ENCODE measurements at regions not wholly inside any gene's neighbourhood (a gene's known extent, or its start where the extent isn't known, plus 50 kb on each side); places are given as distances from the start of the nearest gene placed in this dataset.

- Histone ChIP-seq H3K4me3 (no peak overlapping the region), H3K27me3 (no peaks in the 10 kb centered on the region), H3K4me1 (ENCODE audit: insufficient read depth) (no peaks in the 10 kb centered on the region), H3K27ac (no peak overlapping the region), H3K36me3 (no peaks in the 10 kb centered on the region), H3K9me3 (no peaks in the 10 kb centered on the region)
- WGBS, 3 donors, result 61 to 82% (median 64%) methylated on average over 2 of the region's 2 CpGs
- no peak for DNase-seq
- intact Hi-C loops (cut with DNase I), result no loop called here
- TF ChIP-seq POLR2A (IDR thresholded peaks at IDR 0.05), result no peak
- TF ChIP-seq EP300 (IDR thresholded peaks at IDR 0.05), result no peak
- TF ChIP-seq, protein P1, sequence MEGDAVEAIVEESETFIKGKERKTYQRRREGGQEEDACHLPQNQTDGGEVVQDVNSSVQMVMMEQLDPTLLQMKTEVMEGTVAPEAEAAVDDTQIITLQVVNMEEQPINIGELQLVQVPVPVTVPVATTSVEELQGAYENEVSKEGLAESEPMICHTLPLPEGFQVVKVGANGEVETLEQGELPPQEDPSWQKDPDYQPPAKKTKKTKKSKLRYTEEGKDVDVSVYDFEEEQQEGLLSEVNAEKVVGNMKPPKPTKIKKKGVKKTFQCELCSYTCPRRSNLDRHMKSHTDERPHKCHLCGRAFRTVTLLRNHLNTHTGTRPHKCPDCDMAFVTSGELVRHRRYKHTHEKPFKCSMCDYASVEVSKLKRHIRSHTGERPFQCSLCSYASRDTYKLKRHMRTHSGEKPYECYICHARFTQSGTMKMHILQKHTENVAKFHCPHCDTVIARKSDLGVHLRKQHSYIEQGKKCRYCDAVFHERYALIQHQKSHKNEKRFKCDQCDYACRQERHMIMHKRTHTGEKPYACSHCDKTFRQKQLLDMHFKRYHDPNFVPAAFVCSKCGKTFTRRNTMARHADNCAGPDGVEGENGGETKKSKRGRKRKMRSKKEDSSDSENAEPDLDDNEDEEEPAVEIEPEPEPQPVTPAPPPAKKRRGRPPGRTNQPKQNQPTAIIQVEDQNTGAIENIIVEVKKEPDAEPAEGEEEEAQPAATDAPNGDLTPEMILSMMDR (IDR thresholded peaks at IDR 0.05), result no peak
Observed at GRCh38 chr1:163509114-163509513, 187.4 kb downstream of the NUF2 start.

DNA sequence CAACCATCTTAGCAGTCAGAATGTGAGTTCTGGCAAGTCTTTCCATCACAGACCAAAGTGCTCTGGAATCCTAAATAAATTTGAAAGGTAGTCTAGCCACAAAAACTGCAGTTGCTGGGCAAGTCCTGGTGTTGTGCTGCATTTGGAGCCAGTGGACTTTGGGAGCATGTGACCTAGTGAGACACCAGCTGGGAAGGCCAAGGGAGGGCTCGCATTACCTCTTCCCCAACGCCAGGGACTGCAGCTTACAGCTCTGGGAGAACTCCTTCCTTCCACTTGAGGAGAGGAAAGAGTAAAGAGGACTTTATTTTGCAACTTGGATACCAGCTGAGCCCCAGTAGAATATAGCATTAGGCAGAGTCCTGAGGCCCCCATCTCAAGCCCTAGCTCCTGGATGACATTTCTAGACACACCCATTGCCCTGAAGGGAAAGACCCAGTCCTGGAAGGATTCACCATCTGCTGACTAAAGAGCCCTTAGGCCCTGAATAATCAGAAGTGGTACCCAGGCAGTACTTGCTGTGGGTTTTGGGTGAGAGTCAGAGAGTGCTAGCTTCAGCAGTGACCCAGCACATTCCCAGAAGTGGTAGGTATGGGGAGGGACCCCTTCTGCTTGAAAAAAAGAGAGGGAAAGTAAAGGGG, 190.7 kb downstream of the NUF2 start:
- intact Hi-C loops (cut with DNase I), result no loop called here
- TF ChIP-seq EP300 (IDR thresholded peaks at IDR 0.05), result no peak
- TF ChIP-seq, protein P1 (IDR thresholded peaks at IDR 0.05), result no peak
- no peak for TF ChIP-seq POLR2A (IDR thresholded peaks at IDR 0.05)
- H3K27me3 ChIP-seq, result no peaks in the 10 kb centered on the region
- H3K27ac ChIP-seq, result no peak overlapping the region
- DNase-seq, result no peak
- WGBS, 3 donors, result 56 to 70% (median 56%) methylated on average over 2 of the region's 2 CpGs
- no peak overlapping the region for H3K4me3 ChIP-seq
- H3K4me1 ChIP-seq (ENCODE audit: insufficient read depth), result no peaks in the 10 kb centered on the region
- H3K36me3 ChIP-seq, result no peaks in the 10 kb centered on the region
- no peaks in the 10 kb centered on the region for H3K9me3 ChIP-seq

- Histone ChIP-seq H3K4me1 (ENCODE audit: insufficient read depth) (no peaks in the 10 kb centered on the region), H3K36me3 (no peaks in the 10 kb centered on the region), H3K9me3 (no peaks in the 10 kb centered on the region), H3K27ac (no peak overlapping the region), H3K4me3 (no peak overlapping the region), H3K27me3 (no peaks in the 10 kb centered on the region)
- TF ChIP-seq, protein P1 (IDR thresholded peaks at IDR 0.05), result no peak
- no peak for TF ChIP-seq POLR2A (IDR thresholded peaks at IDR 0.05)
- TF ChIP-seq EP300 (IDR thresholded peaks at IDR 0.05), result no peak
- 85 to 92% (median 86%) methylated on average over 7 of the region's 7 CpGs for WGBS, 3 donors
- intact Hi-C loops (cut with DNase I), result loop anchor here in 1 of 4 donors (10.0 kb wide), 1 partner anchor 1551 kb away; no protein-coding TSS in a partner anchor
- DNase-seq, result no peak
Observed at GRCh38 chr1:163523375-163524029, 201.7 kb downstream of the NUF2 start.

DNA sequence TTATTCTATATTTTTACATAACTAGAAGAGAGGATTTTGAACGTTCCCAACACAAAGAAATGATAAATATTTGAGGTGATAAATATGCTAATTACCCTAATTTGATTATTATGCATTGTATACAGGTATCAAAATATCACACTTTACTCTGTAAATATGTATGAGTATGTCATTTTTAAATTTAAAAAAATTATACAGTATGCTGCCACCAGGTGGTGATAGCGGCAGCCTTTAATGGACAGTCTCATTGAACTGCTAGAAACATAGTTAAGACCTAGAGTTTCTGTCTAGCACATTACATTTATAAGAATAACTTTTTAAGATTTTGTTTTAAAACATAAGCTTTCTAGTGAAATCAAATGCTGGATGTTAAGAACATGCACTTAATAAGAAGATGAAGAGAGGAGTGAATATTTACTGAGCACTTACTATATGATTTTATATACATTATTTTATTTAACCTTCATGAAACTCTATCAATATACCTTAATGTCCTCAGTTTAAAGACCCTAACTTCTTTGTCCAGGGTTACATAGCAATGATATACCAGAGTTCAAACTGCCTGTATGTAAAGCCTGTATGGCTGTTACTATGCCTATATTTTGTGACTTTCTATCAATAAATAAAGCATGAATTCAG, 207.1 kb downstream of the NUF2 start:
- DNase-seq, result peak in 3 of 5 donors; percentile 15 to 30 (median 19)
- Histone ChIP-seq H3K4me3 (no peak overlapping the region), H3K27ac (no peak overlapping the region), H3K27me3 (no peaks in the 10 kb centered on the region), H3K9me3 (no peaks in the 10 kb centered on the region), H3K36me3 (no peaks in the 10 kb centered on the region), H3K4me1 (ENCODE audit: insufficient read depth) (no peaks in the 10 kb centered on the region)
- TF ChIP-seq, protein P1 (IDR thresholded peaks at IDR 0.05), result peak in 2 of 3 donors; percentile 45 to 64
- no peak for TF ChIP-seq POLR2A (IDR thresholded peaks at IDR 0.05)
- intact Hi-C loops (cut with DNase I), result loop anchor here in 1 of 4 donors (10.0 kb wide), 1 partner anchor 1546 kb away; no protein-coding TSS in a partner anchor
- WGBS, 3 donors, result 18 to 29% (median 18%) methylated on average over 2 of the region's 2 CpGs
